ENCODE measurements at regions not wholly inside any gene's neighbourhood (a gene's known extent, or its start where the extent isn't known, plus 50 kb on each side); places are given as distances from the start of the nearest gene placed in this dataset.

DNA sequence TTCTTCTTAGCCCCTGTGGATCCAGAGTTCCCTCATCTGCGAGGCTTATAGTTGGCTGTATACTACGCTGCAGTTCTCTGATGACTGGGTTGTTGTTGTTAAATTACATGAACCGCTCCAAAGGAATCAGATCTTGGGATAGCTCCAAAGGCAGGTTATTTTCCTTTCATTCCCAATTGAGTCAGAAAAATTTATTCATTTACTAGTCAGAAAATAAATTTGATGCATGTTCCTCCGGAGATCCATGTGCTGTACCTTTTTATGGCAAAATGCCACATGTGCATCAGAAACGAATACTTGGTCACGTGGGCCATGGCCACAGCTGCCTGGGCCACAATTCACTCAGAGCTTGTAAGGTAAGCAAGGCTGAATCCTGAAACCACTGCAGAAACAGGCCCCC is 304.0 kb downstream of the NR2F1-AS1 start:
- Histone ChIP-seq H3K36me3 (no peaks in the 10 kb centered on the region), H3K4me1 (no peaks in the 10 kb centered on the region), H3K9me3 (no peaks in the 10 kb centered on the region), H3K4me3 (no peak overlapping the region), H3K27ac (no peak overlapping the region), H3K27me3 (no peaks in the 10 kb centered on the region)
- DNase-seq: no peak
- intact Hi-C loops (cut with DNase I; ENCODE audit: low total_unique reads): no loop called here
- in situ Hi-C loops (cut with MboI; ENCODE audit: low sequenced_read_pairs in 4 of 4): no loop called here
- no peak for ATAC-seq
- no peak for TF ChIP-seq POLR2A (IDR thresholded peaks at IDR 0.05)
- TF ChIP-seq, protein P1, sequence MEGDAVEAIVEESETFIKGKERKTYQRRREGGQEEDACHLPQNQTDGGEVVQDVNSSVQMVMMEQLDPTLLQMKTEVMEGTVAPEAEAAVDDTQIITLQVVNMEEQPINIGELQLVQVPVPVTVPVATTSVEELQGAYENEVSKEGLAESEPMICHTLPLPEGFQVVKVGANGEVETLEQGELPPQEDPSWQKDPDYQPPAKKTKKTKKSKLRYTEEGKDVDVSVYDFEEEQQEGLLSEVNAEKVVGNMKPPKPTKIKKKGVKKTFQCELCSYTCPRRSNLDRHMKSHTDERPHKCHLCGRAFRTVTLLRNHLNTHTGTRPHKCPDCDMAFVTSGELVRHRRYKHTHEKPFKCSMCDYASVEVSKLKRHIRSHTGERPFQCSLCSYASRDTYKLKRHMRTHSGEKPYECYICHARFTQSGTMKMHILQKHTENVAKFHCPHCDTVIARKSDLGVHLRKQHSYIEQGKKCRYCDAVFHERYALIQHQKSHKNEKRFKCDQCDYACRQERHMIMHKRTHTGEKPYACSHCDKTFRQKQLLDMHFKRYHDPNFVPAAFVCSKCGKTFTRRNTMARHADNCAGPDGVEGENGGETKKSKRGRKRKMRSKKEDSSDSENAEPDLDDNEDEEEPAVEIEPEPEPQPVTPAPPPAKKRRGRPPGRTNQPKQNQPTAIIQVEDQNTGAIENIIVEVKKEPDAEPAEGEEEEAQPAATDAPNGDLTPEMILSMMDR (IDR thresholded peaks at IDR 0.05 in 4 of 5, conservative IDR thresholded peaks at IDR 0.05 in 1 of 5): no peak

DNA sequence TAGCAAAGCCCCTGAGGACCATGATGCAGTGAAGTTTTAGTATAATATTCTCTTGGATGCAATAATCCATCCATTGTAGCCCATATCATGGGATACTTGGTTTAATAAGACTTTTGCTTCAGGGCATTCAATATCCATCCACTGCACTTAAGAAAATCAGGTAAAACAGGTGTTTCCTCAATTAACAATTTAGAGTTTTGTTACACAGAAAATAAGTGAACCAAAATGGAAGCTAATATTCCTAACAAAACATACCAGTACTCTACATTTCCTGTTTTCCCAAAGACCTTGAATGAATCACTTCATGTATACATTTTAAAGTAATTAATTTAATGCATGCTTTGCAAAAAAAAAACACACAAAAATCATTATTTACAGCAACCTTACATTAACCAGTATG is 305.6 kb downstream of the NR2F1-AS1 start:
- H3K9me3 ChIP-seq: no peaks in the 10 kb centered on the region
- H3K27me3 ChIP-seq: no peaks in the 10 kb centered on the region
- in situ Hi-C loops (cut with MboI; ENCODE audit: low sequenced_read_pairs in 4 of 4) (no loop called here), intact Hi-C loops (cut with DNase I; ENCODE audit: low total_unique reads) (no loop called here)
- DNase-seq (no peak), ATAC-seq (no peak)
- no peak overlapping the region for H3K27ac ChIP-seq
- no peaks in the 10 kb centered on the region for H3K36me3 ChIP-seq
- H3K4me1 ChIP-seq: no peaks in the 10 kb centered on the region
- no peak for TF ChIP-seq POLR2A (IDR thresholded peaks at IDR 0.05)
- TF ChIP-seq, protein P1 (IDR thresholded peaks at IDR 0.05 in 4 of 5, conservative IDR thresholded peaks at IDR 0.05 in 1 of 5): no peak
- no peak overlapping the region for H3K4me3 ChIP-seq

DNA sequence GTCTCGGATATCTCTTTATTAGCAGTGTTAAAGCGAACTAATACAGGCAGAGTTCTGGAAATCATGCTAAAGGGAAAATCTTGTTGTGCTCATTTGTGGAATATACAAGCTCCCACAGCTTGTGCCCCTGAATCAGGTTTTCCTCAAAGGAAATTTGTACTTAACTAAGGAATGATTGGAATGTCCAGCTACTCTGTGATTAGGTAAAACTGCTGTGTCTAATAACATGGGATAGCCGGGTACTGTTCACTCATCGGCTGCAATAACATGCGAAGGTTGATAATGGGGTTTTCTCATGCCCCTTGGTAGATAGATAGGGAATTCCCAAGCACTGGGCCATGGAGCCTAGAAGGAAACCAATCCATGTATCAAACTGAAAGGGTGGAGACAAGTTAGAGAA is 306.7 kb downstream of the NR2F1-AS1 start:
- Histone ChIP-seq H3K36me3 (no peaks in the 10 kb centered on the region), H3K9me3 (no peaks in the 10 kb centered on the region), H3K4me1 (no peaks in the 10 kb centered on the region), H3K4me3 (no peak overlapping the region), H3K27me3 (no peaks in the 10 kb centered on the region), H3K27ac (no peak overlapping the region)
- in situ Hi-C loops (cut with MboI; ENCODE audit: low sequenced_read_pairs in 4 of 4): no loop called here
- TF ChIP-seq, protein P1 (IDR thresholded peaks at IDR 0.05 in 4 of 5, conservative IDR thresholded peaks at IDR 0.05 in 1 of 5): no peak
- no peak for TF ChIP-seq POLR2A (IDR thresholded peaks at IDR 0.05)
- DNase-seq (no peak), ATAC-seq (no peak)
- intact Hi-C loops (cut with DNase I; ENCODE audit: low total_unique reads): no loop called here

DNA sequence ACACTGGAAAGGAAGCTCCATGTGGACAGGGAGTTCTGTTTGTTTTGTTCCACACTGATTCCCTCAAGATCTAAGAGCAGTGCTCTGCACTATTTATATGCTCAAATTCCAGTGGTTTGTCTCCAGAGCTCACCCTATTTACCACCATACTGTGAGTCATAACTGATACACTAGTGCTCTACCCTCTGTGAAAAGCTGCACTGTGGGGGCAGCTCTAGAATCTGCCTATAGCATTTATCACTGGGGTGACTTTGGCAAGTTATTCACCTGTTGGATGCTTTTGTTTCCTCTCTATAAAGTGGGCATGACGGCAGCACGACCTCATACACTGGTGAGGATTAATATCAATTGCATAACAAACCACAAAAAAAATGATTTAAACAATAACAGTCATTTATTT is 307.8 kb downstream of the NR2F1-AS1 start:
- ATAC-seq: no peak
- no peaks in the 10 kb centered on the region for H3K36me3 ChIP-seq
- no peaks in the 10 kb centered on the region for H3K9me3 ChIP-seq
- H3K27me3 ChIP-seq: no peaks in the 10 kb centered on the region
- H3K27ac ChIP-seq: no peak overlapping the region
- intact Hi-C loops (cut with DNase I; ENCODE audit: low total_unique reads): no loop called here
- DNase-seq: no peak
- no peak for TF ChIP-seq POLR2A (IDR thresholded peaks at IDR 0.05)
- TF ChIP-seq, protein P1 (IDR thresholded peaks at IDR 0.05 in 4 of 5, conservative IDR thresholded peaks at IDR 0.05 in 1 of 5): no peak
- no peak overlapping the region for H3K4me3 ChIP-seq
- in situ Hi-C loops (cut with MboI; ENCODE audit: low sequenced_read_pairs in 4 of 4): no loop called here
- H3K4me1 ChIP-seq: no peaks in the 10 kb centered on the region

- intact Hi-C loops (cut with DNase I; ENCODE audit: low total_unique reads): no loop called here
Observed at GRCh38 chr5:93272108-93272507, 308.9 kb downstream of the NR2F1-AS1 start.

More at GRCh38 chr5:93272108-93272507, 308.9 kb downstream of the NR2F1-AS1 start:
- H3K36me3 ChIP-seq: no peaks in the 10 kb centered on the region
- no peaks in the 10 kb centered on the region for H3K9me3 ChIP-seq
- H3K27me3 ChIP-seq: no peaks in the 10 kb centered on the region
- in situ Hi-C loops (cut with MboI; ENCODE audit: low sequenced_read_pairs in 4 of 4): no loop called here
- no peak for TF ChIP-seq POLR2A (IDR thresholded peaks at IDR 0.05)
- TF ChIP-seq, protein P1 (IDR thresholded peaks at IDR 0.05 in 4 of 5, conservative IDR thresholded peaks at IDR 0.05 in 1 of 5): no peak
- no peak for ATAC-seq
- no peak for DNase-seq
- no peak overlapping the region for H3K4me3 ChIP-seq
- no peak overlapping the region for H3K27ac ChIP-seq
- no peaks in the 10 kb centered on the region for H3K4me1 ChIP-seq
